ENCODE measurements at regions not wholly inside any gene's neighbourhood (a gene's known extent, or its start where the extent isn't known, plus 50 kb on each side); places are given as distances from the start of the nearest gene placed in this dataset.
A peak's percentile ranks its signal among the peaks of the same experiment; 100 is the strongest.

DNA sequence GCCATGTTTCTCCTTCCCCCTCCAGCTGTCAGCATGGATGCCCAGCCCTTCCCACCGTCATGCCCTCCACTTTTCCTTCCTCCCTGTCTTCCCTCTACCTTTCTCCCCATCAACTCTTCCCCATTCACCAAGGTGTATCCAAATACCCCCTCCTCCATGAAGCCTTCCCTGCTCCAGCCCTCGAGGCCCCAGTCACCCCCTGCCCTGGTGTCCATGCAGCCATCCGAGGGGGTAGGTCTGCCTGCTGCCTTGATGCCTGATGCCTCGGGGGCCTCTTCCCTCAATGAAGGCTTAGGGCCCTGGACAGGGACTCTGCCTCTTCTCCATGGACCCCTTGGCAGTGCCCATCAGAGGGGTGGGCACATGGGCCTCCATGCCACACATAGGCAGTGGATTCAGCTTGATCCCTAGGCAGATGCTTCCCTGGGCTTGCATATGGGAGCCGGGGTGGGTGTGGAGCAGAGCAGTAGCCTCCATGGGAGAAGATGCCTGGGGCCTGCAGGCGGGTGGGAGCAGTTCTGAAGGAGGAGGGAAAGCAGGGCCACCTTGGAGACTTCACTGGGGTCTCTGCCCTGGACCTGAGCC is 795.8 kb downstream of the BRD1 start:
- no peak for DNase-seq (ENCODE audit: low spot score)

DNA sequence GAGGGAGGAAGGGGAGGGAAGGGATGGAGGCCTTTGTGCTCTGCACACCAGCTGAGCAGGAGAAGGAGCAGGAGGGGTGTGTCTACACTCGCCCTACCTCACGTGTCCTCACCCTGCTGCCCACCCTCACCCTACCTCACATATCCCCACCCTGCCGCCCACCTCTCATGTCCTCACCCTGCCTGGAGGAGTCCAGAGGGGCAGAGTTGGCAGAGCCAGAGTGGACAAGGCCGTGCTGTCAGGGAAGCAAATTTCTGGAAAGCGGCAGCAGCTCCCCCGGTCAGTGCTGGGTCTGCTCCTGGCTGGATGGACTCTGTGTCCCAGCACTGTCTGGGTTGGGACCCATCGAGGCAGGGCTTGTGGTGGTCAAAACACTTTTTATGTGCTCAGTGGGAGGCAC is 799.6 kb downstream of the BRD1 start:
- DNase-seq (ENCODE audit: low spot score): no peak

DNA sequence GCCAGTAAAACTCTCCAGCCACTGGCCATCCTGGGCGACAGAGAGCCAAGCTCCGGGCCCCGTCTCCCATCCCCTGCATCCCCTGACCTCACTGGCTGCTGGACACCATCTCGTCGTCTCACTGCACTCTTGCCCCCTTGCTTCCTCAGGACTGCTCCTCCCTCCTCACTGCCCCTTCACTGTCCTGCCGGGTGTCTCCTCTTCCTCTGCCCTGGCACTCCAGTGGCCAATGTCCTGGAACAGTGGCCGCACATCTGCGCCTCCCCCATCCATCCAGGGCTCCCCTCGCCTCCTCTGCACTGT is 800.4 kb downstream of the BRD1 start:
- no peak for DNase-seq (ENCODE audit: low spot score)

DNA sequence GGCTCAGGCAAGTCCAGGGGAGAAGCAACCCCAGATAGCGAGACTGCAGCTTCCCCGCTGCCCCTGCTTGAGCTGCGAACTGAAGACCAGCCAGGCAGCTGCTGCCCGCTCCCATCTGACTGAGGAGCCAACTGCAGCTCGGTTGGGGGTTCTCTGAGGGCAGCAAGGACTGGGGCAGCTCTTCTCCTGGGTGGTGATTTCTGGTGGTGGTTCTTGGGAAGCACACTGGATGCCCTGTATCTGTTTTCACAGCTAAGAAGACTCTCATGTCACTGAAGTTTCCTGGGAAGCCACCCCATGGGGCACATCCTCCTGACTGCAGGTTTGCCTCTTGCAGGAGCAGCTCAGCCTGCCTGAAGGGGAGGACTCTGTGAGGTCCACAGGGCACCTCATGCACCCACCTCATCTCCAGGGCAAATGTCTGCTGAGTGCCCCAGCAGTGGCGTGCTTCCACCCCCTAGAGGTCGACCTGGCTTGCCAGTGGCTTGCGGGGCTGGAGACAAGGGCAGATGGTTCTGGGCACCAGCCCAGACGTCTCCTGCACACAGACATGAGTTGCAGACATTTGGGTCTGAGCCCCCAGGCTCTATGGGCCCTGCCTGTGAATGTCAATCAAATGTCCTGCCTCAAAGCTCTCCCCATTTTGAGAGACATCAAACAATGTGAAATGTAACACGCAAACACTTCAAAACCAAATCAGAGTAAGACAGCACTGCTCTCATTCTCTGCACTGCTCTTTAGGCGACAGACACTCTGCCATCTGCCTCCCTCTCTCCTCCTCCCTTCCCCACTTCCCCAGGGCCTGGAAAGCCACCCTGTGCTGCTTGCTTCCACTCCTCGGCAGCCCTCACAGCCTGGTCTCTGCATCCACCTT is 800.9 kb downstream of the BRD1 start:
- DNase-seq (ENCODE audit: low spot score): peak; percentile 33

DNA sequence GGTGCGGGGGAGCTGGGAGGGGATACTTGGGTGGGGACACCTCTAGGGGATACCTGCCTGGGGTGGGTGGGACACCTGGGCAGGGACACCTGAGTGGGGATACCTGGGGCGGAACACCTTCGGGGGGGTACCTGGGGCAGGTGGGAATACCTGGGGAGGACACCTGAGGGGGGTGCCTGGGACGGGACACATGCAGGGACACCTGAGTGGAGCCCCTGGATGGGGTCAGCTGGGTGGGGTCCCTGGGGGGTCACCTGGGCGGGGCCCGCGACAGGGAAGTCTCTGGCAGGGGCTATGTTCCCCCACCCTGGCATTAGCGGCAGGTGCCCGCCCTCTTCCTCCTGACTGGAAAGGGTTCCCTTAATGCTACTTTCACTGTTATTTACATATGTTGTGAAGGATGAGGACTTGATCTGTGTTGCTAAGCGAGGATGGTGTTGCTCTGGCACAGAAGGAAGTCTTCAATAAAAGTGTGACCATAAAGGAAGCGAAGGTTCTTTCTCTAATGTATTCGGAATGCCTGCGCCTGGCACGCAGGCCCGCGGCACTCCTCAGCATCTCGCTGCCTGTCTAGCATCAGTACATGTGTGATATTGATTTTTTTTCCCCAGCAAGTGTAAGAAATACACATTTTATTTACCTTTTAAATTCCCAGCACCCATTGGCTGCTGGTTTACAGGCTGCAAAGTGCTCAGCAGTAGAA is 801.7 kb downstream of the BRD1 start:
- DNase-seq (ENCODE audit: low spot score): no peak

DNA sequence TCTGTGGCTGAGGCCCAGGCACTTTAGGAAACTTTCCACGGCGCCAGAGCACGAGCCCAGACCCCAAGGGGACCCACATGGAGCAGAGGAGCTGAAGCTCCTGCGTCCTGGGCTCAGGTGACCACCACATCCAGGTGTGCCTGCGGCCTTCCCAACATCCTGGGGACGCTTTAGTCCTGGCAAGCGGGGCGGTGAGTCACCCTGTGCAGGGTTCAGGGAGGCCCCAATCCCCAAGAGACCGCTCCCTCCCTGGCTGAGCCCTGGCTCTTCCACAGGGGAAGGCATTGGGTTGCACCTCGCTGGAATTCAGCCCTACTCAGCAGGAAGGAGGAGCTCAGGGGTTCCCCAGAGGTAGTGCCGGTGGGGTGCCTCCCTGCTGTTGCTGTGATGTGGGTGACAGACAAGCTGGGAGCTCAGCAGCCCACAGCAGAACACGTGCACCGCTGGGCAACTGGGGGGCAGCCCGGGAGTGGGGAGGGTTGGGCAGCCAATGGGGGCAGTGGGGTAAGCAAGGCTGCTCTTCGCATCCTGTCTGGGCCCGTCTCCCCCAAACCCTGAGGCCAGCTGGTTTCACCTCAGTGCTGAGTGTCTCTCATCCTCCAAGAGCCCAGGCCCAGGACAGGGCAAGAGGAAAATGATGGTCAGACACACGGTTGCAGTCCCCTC is 802.8 kb downstream of the BRD1 start:
- peak; percentile 81 for DNase-seq (ENCODE audit: low spot score)

DNA sequence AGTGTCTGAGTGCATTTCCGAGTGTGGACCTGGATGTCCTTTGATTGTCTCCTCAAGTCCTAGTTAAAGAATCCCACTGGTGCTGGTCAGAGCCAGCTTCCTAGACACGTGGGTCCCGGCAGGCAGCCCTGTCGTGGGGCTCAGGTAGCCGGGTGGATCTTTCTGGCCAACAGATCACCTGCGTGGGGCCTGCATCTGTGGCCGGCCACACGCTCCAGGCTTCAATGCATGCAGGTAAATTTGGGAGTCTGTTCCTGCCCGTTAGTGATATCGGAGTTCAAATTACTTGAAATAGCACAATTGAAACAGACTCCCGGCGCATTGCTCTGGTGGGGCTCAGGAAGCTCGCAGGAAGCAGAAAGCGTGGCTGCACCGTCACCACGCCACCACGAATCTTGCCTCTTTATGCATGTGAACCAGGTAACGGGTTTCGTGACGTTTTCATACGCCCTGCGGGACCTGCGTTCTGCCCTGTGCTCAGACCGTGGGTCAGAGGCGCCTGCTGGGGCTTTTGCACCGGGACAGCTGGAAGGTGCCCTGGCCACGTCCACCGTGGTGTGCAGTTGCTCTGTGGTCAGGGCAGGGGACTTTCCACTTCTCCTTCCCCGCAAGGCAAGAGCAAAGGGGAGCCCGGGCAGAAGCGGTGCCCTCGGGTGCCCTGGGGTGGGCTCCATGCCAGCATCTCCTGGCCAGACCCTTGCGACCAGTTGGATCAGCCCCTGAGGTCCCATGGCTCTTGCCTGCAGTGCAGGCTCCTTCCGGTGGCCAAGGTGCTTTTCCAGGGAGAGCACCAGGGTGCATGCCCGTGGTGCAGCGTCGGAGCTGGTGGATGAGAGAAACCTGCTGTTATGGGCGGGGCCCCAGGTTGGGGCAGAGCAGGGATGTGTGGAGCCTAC is 803.5 kb downstream of the BRD1 start:
- DNase-seq (ENCODE audit: low spot score): no peak

DNA sequence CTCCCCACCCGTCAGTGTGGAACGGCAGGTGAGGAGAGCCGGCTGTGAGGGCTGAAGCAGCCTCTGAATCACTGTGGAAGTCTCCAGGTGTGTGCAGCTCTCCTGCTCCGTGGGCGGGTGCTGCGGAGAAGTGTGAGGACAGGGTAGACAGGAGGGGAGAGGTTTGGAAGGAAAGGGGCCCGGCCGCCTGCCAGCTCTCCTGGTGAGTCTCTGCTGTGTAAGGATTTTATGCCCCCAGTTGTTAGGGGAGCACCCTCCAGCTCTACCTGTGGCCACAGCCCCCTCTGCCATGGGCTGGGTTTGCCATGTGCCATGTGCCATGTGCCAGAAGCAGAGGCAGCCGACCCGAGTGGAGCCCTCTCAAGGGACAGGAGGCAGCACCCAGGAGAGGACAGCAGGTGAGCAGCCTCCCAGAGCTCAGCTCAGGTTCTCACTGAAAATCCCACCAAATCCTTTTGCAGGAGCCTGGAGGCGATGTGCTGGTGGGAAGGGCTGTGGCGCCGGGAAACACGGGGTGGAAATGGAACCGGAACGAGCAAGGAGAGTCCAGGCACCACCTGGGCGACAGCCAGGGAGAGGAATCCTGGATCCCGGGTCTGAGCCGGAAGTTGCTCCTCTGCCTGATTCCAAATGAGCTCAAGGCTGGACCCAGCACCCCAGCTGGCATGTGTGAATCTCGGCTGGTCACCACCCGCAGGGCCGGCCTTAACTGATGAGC is 804.4 kb downstream of the BRD1 start:
- no peak for DNase-seq (ENCODE audit: low spot score)

DNA sequence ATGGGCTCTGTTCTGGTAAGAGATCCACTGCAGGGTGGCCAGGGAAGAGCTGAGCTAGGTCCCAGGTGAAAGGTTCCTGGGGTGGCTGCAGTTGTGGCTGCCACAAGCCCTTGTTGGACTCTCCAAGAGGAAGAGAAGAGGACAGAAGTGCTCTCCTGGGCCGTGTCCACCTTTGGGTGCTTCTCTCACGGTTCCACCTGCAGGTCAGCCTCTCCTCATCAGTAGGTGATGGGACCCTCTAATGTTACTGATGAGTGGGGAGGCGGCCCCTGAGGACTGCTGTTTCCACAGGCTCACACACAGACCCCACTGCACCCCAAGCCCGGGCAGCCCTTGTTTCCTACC is 804.9 kb downstream of the BRD1 start:
- no peak for DNase-seq (ENCODE audit: low spot score)

DNA sequence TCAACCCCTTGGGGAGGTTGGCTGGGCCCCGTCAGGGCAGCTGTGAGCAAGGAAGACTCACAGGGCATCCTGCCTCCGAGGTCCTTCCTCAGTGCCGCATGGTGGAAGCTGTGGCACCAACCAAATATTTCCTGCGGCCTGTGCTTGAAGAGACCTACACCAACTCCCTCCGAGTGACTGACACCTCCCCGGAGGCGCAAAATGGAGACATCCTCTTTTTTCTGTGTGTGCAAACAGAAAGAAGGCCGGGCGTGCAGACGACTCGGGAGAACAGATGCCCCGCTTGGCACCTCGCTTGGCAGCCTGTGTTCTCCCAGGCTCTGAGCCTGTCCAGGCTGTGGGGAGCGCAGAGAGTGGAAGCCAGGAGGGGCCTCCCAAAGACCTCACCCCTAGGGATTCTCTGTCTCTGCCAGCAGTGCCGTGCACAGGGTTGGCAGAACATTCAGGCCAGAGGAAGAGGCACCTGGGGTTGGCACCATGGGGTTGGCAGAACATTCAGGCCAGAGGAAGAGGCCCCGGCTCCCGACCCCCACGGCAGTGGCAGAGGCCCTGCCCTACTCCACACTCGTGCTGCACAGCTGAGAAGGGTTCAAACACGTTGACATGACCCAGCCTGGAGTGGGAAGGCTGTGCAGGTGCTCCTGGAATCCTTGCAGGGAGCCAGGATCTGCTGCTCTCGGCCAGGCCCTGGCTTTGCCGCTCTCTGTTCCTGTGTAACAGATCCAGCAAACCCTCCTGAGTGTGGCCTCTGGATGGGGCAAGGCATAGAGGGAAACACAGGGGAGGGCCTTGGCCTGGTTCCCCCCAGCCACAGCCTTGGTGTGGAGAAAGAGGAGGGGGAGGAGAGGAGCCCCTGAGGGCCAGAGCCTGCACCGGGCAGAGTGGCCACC is 805.5 kb downstream of the BRD1 start:
- DNase-seq (ENCODE audit: low spot score): no peak

DNA sequence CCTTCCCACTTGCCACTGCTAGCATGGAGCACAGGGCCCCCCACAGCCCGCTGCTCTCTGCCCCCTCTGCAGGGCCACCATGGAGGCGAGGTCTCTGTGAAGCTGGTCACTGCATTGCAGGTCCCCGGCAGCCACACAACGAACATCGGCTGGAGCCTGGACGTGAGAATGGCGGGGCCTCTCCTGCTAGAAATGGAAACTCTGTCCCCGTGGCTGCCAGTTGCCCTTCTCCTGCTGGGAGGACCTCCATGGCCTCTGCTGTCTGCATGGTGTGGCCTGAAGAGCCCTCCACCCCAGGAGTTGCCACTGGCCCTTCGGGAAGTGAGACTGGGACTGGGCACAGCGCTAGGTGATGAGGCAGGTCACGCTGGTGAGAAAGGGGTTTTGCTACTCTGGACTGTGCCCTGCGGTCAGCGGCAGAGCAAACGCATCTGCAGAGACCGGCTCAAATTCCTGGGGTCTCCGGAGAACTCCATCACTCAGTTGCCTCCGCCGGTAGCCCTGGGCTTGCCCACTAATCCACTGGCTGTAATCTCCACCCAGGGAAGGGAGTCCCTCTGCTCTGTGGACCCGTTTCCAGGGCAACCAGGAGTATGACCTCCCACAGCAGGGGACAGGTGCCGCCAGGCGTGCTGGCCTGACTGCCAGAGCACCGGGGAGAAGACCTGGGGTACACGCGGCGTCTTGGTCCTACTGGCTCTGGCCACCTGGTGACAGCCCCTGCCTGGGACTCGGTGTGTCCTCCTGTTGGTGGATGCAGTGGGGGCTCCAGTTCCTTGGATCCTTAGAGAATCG is 806.3 kb downstream of the BRD1 start:
- DNase-seq (ENCODE audit: low spot score): no peak

DNA sequence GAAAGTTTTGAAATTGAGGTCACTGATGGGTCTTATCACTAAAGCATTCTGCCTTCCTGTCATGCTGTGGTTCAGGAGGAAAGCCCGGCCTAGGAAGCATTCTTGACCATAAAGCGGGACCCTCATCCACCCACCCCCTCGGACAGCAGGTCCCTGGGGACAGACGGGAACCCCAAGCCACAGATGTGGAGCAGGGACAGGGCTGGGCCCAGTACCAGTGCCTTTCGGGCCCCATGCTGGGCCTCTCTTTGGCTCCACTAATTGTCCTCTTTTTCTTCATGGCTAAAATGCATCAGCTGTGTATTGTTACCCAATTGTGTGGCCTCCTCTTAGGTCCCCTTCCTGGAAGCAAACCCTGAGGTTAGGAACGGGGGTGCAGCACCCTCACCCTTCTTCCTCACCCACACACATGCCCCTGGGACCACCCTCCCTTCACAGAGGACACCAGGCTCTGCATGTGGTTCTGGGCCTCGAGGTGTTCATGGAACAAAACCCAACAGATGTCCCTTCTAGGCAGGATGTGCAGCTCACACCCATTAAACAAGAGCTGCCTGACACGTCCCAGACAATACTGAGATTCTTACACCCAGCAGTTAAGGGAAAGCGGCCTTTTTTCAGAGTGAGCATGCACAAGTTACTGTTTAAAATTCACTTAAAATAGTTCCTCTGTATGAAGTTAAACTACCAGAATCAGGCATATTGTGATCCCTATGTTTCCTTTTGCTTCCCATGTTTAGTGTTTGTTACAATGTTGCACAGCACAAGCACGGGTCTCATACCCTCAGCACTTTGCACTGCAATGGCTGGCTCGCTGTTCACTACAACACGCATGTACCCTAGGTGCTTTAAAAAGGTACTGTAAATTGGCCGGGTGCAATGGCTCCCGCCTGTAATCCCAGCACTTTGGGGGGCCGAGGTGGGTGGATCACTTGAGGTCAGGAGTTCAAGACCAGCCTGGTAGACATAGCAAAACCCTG is 807.6 kb downstream of the BRD1 start:
- DNase-seq (ENCODE audit: low spot score): no peak

DNA sequence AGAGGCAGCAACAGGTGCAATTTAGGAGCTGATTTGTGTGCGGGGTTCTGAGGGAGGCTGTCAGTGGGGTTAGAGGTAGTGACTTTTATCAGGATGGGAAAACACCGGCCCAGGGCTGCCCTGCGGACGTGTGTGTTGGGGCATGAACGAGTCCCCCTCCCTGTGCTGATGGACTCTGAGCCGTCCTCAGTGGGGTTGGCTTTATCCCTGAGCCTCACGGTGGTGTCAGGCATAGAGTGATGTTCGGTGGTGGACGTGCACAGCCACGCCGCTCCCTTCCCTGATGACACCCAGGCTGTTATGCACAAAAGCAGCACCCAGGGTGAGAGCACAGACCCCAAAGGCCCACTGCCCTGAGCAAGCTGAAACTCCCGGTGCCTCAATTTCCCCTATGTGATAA is 809.1 kb downstream of the BRD1 start:
- no peak for DNase-seq (ENCODE audit: low spot score)

DNA sequence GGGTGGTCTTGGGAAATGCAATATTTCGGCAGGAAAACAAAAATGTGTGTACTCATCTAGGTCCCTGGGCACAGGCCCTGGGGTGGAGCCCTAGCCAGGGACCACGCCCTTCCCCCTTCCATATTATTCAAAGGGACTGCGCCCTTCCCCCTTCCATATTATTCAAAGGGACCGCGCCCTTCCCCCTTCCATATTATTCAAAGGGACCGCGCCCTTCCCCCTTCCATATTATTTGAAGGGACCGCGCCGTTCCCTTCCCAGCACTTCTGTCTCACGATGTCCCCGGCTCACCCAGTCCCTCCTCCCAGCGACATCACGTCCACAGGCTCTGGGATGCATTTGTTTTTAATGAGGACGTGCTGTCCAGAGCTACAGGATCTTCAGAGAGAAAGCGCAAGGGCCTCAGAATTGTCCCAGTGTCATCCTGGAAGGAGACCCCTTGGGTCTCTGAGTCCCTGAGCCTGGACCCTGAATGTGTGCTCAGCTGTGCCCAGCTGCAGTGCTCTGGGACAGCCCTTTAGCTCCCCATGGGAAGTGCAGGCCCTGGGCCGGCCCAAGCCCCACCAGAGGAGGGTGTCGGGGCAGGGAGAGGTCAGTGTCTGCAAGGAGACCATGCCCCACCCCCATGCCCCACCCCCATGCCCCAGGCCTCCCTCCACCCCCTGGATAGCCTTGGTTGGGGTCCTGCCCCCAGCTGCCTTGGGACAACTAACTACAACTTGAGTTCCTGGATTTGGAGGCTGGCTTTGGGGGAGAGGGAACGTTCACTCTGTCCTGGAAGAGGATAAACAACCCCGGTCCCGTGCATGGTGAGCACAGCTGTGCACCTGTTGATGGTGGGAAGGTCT is 810.0 kb downstream of the BRD1 start:
- peak; percentile 87 for DNase-seq (ENCODE audit: low spot score)

DNA sequence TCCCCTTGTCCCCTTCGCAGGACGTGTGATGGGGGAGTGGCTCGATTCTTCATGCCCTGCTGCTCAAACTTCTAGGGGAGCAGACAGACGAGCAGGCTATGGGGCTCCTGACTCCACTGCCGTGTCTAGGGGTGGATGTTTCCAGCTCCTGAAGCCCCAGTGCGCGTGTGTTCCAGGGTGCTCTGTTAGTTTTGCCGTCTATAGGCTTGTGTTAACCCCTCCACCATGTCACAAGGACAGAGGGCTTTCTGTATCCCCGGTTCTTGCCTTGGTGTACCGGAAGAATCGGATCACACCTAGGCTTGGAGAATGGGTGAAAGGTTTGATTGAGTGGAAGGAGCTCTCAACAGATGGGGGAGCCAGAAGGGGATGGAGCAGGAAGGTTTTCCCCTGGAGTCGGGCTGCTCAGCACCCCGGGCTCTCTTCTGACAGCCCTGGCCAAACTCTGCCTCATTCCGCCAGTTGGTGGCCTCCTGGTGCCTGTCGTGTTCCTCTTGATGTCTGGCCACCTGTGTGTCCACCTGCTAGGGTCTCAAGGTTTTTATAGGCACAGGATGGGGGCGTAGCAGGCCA is 810.7 kb downstream of the BRD1 start:
- DNase-seq (ENCODE audit: low spot score): no peak

DNA sequence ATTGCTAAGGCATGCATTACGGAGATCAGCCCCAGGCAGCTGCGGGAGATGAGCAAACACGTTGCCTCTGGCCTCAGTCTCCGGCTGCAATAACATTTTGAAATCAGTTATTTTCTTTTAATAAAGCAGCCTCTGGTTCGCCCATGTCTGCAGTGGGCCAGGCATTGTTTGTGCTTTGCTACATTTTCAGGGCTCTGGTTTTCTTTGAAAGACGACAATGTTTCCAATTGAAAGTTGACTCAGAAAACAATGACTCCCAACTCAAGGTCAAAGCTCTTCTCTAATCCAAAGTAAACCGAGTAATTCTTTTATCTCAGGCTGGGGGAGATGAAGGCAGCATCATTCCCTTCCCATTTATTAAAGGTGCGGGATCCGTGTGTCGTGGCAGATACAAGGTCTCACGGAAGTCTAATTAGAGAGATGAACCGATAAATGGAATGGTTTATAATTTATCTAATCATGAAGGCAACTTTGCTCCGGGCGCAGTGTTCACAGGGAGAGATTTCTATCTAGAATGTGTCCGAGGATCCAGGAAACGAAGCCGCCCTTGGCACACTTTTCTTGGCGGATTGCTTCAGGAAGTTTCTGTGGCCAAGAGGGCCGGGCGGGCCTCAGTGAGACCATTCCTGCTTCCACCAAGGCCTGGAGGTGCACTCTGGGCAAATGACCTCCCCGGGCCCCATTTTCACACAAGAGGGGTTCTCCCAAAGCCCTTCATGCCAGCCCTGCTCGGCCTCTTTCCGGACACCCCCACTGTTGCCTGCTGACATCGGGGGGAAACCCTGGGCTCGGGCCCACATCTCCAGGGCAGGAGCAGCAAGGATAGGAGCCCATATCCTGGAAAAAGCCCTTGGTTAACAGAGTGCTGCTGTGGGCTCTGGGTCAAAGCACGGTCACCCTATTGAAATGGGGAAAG is 811.4 kb downstream of the BRD1 start:
- no peak for DNase-seq (ENCODE audit: low spot score)

All from SW480 (cell line).